Transverse colon (tissue), 4 donors: ENCODE measurements at regions not wholly inside any gene's neighbourhood (a gene's known extent, or its start where the extent isn't known, plus 50 kb on each side); places are given as distances from the start of the nearest gene placed in this dataset.

Experiments
- DNase-seq: peaks from one replicate; pipeline ENCODE4 v3.0.0-alpha.2; 2019
- H3K27ac ChIP-seq, 4 donors: fragments of 200-600 bp; sonication (generic); 2 replicates each; pipeline ENCODE4 v1.5.1; 2016 to 2018; ENCODE audit warnings: inconsistent platforms in 4 of 4
- H3K27me3 ChIP-seq: fragments of 200-600 bp; sonication (generic); 2 replicates; pipeline ENCODE4 v1.5.1; 2017; ENCODE audit warnings: inconsistent platforms
- H3K36me3 ChIP-seq, 4 donors: fragments of 200-600 bp; sonication (generic); 2 replicates each; pipeline ENCODE4 v1.5.1; 2017 to 2019; ENCODE audit warnings: inconsistent platforms in 4 of 4
- H3K4me1 ChIP-seq, 4 donors: fragments of 200-600 bp; sonication (generic); 2 replicates each; pipeline ENCODE4 v1.5.1; 2017 to 2020; ENCODE audit warnings: inconsistent platforms in 4 of 4
- H3K4me3 ChIP-seq, 4 donors: fragments of 200-600 bp; sonication (generic); 1 replicate in 1 of 4; 2 replicates in 3 of 4; pipeline versions ENCODE4 v1.5.1 to v1.6.1; 2017 to 2019; ENCODE audit warnings: inconsistent platforms in 4 of 4
- H3K9me3 ChIP-seq, 2 donors: fragments of 200-600 bp; sonication (generic); 2 replicates each; pipeline ENCODE4 v1.5.1; 2017 to 2019; ENCODE audit warnings: inconsistent platforms in 2 of 2
- EP300 ChIP-seq: sonication (generic); formaldehyde crosslinking; IDR thresholded peaks from one replicate; pipeline ENCODE4 v1.6.1; 2017; ENCODE audit warnings: antibody characterized with exemption, low read depth
- POLR2A ChIP-seq: fragments of 450-650 bp; IDR thresholded peaks from one replicate; pipeline ENCODE4 v1.6.1; 2016; ENCODE audit warnings: antibody characterized with exemption, mild to moderate bottlenecking, moderate library complexity
- POLR2AphosphoS5 ChIP-seq, 3 donors: sonication (generic); formaldehyde crosslinking; IDR thresholded peaks; one replicate each; pipeline ENCODE4 v1.6.1; 2016; ENCODE audit warnings: antibody characterized with exemption in 3 of 3
- WGBS, 2 donors: methylation state at CpG; one replicate each; pipeline ENCODE4 v1.1.5; 2018; ENCODE audit warnings: low coverage in 1 of 2; 5-methylcytosine and 5-hydroxymethylcytosine counted together
- in situ Hi-C, 4 donors: fragments of 200-750 bp; cut with MboI; loops; one replicate each; pipeline versions ENCODE4 v1.15.0 to v1.15.1; 2017; ENCODE audit warnings: low sequenced_read_pairs in 3 of 4, low pct_ligation_motif_present in 1 of 4, low pct_unique_long_range_greater_than_20kb in 1 of 4
- intact Hi-C: fragments of 100-400 bp; cut with DNase I; formaldehyde crosslinking; loops from one replicate; pipeline ENCODE4 v1.15.1; 2023; ENCODE audit warnings: low total_unique reads
- TF ChIP-seq, protein P1 (sequence below), 5 experiments: fragments of 200-600 bp in 3 of 5; fragments of 450-650 bp in 2 of 5; sonication (generic) in 3 of 5; IDR thresholded peaks; 1 replicate in 2 of 5; 2 replicates in 3 of 5; pipeline ENCODE4 v1.5.1; 2016 to 2017; ENCODE audit warnings: antibody characterized with exemption in 5 of 5, inconsistent platforms in 3 of 5, mild to moderate bottlenecking in 2 of 5, moderate library complexity in 1 of 5

DNA sequence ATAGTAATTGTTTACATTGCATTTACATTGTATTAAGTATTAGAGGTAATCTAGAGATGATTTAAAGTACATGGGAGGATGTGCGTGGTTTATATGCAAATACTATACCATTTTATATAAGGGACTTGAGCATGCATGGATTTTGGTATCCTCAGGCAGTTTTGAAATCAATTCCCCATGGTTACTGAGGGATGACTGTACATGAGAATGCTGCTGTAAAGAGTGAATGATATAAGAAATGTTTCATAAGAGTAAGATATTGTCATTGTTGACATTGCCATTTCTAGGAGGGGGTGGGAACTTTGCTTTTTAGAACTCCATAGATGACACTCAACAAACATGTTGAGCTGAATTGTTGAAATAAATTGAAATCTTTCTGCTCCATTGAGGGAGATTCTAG is 185.0 kb downstream of the SEMA6A start:
- Histone ChIP-seq H3K4me3 (no peak overlapping the region), H3K4me1 (no peaks in the 10 kb centered on the region), H3K9me3 (no peaks in the 10 kb centered on the region), H3K27me3 (no peaks in the 10 kb centered on the region), H3K36me3 (peaks cover 0 to 1% (median 0%) of the 10 kb centered on the region in 4 donors), H3K27ac (no peak overlapping the region)
- 97 to 100% methylated on average over 1 of the region's 1 CpG for WGBS, 2 donors
- TF ChIP-seq POLR2A, result no peak
- in situ Hi-C loops, result no loop called here
- DNase-seq, result no peak
- intact Hi-C loops, result no loop called here

DNA sequence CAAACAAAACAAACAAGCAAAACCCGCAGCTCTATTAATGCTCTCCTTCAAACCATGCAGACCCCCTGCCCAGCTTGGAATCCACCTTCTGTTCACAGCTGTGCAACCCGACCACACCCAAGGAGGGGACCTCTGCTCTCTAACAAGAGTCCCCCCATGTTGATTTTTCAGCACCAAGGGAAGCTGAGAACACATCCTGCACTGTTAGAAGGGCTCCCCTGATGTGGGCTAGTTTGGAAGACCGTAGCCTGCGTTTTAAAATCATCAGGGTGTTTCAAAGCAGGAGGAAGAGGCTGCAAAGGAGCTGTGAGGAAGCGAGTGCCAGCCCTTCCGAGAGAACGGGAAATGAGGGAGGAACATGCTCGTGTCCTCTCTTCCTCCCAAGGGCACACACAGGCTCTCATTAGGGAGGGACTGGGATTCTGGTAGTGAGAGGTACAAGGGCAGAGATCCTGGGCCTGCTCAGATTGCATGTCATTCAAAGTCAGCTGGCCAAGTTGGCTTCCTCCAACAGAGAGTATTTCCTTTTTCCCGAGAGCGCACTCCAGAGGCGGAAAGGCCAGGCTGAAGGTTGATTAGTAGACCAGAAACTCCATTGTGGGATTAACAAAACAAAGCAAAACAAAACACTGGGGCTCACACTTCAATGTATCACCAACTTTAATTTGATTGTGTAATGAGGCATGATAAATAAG is 185.9 kb downstream of the SEMA6A start:
- intact Hi-C loops, result no loop called here
- TF ChIP-seq EP300, result no peak
- TF ChIP-seq POLR2A, result no peak
- no peak for TF ChIP-seq POLR2AphosphoS5 (IDR thresholded peaks at IDR 0.05)
- TF ChIP-seq, protein P1, sequence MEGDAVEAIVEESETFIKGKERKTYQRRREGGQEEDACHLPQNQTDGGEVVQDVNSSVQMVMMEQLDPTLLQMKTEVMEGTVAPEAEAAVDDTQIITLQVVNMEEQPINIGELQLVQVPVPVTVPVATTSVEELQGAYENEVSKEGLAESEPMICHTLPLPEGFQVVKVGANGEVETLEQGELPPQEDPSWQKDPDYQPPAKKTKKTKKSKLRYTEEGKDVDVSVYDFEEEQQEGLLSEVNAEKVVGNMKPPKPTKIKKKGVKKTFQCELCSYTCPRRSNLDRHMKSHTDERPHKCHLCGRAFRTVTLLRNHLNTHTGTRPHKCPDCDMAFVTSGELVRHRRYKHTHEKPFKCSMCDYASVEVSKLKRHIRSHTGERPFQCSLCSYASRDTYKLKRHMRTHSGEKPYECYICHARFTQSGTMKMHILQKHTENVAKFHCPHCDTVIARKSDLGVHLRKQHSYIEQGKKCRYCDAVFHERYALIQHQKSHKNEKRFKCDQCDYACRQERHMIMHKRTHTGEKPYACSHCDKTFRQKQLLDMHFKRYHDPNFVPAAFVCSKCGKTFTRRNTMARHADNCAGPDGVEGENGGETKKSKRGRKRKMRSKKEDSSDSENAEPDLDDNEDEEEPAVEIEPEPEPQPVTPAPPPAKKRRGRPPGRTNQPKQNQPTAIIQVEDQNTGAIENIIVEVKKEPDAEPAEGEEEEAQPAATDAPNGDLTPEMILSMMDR (IDR thresholded peaks at IDR 0.05), result no peak
- no peak overlapping the region for H3K4me3 ChIP-seq
- no peak for DNase-seq
- no peaks in the 10 kb centered on the region for H3K9me3 ChIP-seq
- H3K4me1 ChIP-seq, result no peaks in the 10 kb centered on the region
- H3K27me3 ChIP-seq, result no peaks in the 10 kb centered on the region
- no peak overlapping the region for H3K27ac ChIP-seq
- in situ Hi-C loops, result no loop called here
- WGBS, 2 donors, result 90 to 97% methylated on average over 7 to 11 of the region's 11 CpGs
- peaks cover 0 to 1% (median 0%) of the 10 kb centered on the region in 4 donors for H3K36me3 ChIP-seq

DNA sequence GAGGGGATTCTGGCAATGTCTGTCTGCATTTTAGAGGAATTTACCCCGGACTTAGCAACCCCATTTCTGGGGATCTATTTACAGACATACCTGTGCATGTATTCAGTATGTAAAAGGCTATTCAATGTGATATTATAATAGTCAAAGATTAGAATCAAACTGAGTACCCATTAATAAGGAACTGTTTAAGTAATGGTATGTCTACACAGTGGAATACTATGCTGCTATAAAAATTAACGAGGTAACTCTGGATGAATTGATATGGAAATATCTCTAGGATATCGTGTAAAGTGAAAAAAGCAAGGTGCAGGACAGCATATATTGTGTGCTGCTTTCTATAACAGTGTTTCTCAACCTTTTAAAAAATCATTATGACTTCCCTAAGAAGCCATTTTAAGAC is 186.9 kb downstream of the SEMA6A start:
- in situ Hi-C loops, result no loop called here
- H3K27me3 ChIP-seq, result no peaks in the 10 kb centered on the region
- H3K36me3 ChIP-seq, result peaks cover 0 to 1% (median 0%) of the 10 kb centered on the region in 4 donors
- 92 to 97% methylated on average over 3 of the region's 3 CpGs for WGBS, 2 donors
- DNase-seq, result no peak
- TF ChIP-seq POLR2AphosphoS5 (IDR thresholded peaks at IDR 0.05), result no peak
- no peak for TF ChIP-seq EP300
- TF ChIP-seq, protein P1 (IDR thresholded peaks at IDR 0.05), result no peak
- no peak for TF ChIP-seq POLR2A
- no peak overlapping the region for H3K27ac ChIP-seq
- intact Hi-C loops, result no loop called here
- H3K9me3 ChIP-seq, result no peaks in the 10 kb centered on the region
- H3K4me1 ChIP-seq, result no peaks in the 10 kb centered on the region
- no peak overlapping the region for H3K4me3 ChIP-seq

DNA sequence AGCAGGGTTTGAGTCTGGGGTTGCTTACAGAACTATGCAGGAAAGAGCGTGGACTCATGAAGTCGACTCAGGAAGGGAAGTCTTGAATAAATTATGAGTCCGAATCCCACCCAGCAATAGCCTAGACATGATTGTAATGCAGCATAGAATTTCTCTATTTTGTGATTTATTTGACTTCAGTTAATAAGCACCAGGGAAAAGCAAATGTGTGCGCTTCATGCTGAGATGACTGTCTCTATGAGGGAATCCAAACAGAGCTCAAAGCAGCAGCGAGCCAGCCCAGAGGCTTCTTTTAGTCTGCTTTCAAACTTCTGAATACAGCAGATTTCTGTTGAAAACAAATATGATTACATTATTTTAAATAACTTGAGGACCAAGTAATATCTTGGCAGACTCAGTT is 188.0 kb downstream of the SEMA6A start:
- H3K9me3 ChIP-seq, result no peaks in the 10 kb centered on the region
- no peaks in the 10 kb centered on the region for H3K27me3 ChIP-seq
- H3K4me1 ChIP-seq, result no peaks in the 10 kb centered on the region
- intact Hi-C loops, result no loop called here
- in situ Hi-C loops, result no loop called here
- WGBS, 2 donors, result 86 to 88% methylated on average over 5 of the region's 5 CpGs
- DNase-seq, result no peak
- H3K27ac ChIP-seq, result no peak overlapping the region
- TF ChIP-seq POLR2AphosphoS5 (IDR thresholded peaks at IDR 0.05) (no peak), POLR2A (no peak), EP300 (no peak)
- TF ChIP-seq, protein P1 (IDR thresholded peaks at IDR 0.05), result no peak
- H3K4me3 ChIP-seq, result no peak overlapping the region
- peaks cover 0 to 1% (median 0%) of the 10 kb centered on the region in 4 donors for H3K36me3 ChIP-seq

DNA sequence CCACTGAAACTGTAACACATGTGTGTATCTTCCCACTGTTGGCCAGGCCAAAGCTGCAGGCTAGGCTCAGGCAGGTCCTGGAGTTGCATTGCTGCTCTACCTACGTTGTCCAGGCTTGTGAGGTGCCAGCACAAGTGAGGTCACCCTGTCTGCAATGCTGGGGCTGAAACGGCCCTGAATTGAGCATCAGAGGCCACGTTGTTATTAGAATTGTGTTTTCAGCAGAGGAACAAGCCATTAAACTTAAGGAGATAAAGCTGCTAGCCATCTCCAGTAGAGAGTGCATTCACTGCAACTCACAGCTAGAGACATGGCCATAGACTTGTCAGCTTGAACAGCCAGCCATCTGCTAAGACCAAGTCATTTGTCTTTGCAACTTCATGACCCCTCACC is 191.8 kb downstream of the SEMA6A start:
- no peak for DNase-seq
- Histone ChIP-seq H3K4me3 (no peak overlapping the region), H3K4me1 (no peaks in the 10 kb centered on the region), H3K9me3 (no peaks in the 10 kb centered on the region), H3K36me3 (peaks cover 0 to under 1% (median 0%) of the 10 kb centered on the region in 4 donors), H3K27me3 (no peaks in the 10 kb centered on the region), H3K27ac (no peak overlapping the region)
- TF ChIP-seq, protein P1 (IDR thresholded peaks at IDR 0.05), result no peak
- TF ChIP-seq POLR2AphosphoS5 (IDR thresholded peaks at IDR 0.05), result no peak
- no peak for TF ChIP-seq POLR2A
- TF ChIP-seq EP300, result no peak
- in situ Hi-C loops (no loop called here), intact Hi-C loops (no loop called here)
- 59% methylated on average over 3 of the region's 3 CpGs; no CpG with 5 or more reads in 1 of the 2 donors for WGBS, 2 donors
